ENCODE measurements at regions not wholly inside any gene's neighbourhood (a gene's known extent, or its start where the extent isn't known, plus 50 kb on each side); places are given as distances from the start of the nearest gene placed in this dataset.

DNA sequence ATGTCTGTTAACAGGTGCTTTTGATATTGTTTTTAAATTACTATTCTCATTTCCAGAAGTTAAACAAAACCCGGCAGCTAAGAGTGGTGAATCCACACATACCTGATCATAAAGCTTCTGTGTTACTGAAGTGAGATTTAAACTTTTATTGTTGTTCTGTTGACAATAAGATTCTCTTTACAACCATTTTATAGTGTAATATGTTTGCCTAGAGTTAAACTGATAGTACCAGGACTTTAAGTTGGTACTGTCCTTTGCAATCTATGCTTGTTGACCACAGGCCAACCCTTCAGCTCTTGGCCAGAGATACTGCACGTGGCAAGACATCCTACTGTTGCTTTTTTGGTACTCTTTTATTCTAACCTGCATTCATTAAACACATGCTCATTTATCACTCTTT, 806.2 kb downstream of the MTRR start:
- TF ChIP-seq POLR2A (IDR thresholded peaks at IDR 0.05) (no peak), POLR2AphosphoS5 (IDR thresholded peaks at IDR 0.05) (no peak), EP300 (IDR thresholded peaks at IDR 0.05; ENCODE audit: low read depth) (no peak)
- TF ChIP-seq, protein P1, sequence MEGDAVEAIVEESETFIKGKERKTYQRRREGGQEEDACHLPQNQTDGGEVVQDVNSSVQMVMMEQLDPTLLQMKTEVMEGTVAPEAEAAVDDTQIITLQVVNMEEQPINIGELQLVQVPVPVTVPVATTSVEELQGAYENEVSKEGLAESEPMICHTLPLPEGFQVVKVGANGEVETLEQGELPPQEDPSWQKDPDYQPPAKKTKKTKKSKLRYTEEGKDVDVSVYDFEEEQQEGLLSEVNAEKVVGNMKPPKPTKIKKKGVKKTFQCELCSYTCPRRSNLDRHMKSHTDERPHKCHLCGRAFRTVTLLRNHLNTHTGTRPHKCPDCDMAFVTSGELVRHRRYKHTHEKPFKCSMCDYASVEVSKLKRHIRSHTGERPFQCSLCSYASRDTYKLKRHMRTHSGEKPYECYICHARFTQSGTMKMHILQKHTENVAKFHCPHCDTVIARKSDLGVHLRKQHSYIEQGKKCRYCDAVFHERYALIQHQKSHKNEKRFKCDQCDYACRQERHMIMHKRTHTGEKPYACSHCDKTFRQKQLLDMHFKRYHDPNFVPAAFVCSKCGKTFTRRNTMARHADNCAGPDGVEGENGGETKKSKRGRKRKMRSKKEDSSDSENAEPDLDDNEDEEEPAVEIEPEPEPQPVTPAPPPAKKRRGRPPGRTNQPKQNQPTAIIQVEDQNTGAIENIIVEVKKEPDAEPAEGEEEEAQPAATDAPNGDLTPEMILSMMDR (IDR thresholded peaks at IDR 0.05): no peak

All from transverse colon (tissue), 4 donors.